Skin of body (tissue), 1 donor: ENCODE measurements at regions not wholly inside any gene's neighbourhood (a gene's known extent, or its start where the extent isn't known, plus 50 kb on each side); places are given as distances from the start of the nearest gene placed in this dataset.

Experiments used
- DNase-seq: peaks from one replicate; lab custom pipeline; 2025; lab: John Stamatoyannopoulos, UW

DNA sequence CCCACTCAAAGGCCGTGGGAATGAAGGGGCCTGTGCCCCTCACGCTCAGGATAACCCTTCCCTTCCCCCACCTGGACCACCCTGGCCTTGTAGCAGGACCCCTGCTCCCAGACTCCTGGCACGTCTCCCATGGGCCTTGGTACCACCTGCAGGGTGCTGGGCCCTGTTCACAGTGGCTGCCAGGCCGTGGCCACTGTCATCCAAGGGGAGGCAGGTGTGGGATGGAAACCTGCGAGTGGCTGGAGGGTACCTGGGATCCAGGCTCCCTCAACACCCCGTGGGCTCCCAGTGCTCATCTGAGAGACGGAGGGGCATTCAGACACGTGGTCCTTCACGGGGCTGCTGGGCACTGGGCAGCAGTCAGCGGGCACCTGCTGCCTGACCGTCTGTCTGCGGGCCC lies 75.6 kb upstream of the CIBAR2 start:
- DNase-seq = no peak

DNA sequence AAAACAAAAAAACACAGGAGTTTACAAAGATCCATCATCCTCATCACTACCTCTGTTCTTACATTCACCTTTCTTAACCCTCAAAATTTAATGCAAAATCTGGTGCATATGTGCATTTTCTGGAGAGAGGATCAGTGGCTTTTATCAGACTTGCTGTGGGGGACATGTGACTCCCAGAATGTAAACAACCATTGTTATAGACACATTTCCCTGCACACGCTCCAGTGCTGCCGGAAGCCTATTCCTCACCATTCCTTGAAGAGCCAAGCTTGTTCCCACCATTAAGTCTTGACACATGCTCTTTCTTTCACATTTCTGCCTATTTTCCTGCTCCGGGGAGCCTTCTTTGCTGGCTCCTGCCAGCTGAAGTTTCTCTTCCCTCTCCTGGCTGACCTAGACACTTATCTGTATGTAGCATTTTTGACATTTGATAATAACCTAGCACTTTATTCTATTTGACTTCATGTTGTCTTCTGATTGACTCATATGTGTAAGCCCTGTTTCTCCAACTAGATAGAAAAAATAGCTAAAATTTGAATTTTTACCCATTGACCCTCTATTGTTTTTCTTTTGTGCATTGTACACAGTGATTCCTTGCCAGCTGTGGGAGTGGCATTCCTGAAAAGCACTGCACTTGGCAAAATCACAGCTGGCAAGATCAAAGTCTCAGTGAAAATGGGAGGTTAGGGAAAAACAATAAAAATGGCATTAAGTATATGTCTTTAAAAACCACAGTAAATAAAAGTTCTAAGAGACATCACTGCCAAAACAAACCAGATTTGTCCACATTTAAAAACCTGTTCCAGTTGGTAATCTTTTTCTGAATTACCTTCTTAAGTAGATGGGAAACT lies 76.8 kb upstream of the CIBAR2 start:
- no peak for DNase-seq

DNA sequence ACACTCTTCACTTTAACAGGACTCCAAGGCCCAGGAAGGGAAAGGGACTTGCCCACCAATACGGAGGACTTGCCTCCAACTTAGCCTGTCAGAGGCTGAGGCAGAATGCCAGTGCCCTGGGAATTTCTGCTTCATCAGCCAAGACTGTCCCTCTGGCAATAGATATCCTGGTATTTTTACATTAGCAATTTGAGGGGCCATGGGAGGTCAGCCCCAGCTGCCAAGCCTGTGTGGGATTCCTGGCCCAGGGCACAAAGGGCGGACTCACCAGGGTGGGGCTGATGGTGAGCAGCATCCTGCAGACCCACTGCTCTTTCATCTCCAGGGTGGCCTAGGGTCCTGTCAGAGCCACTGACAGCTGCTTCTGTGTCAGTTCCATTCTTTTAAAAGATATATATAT lies 78.3 kb upstream of the CIBAR2 start:
- DNase-seq = no peak

DNA sequence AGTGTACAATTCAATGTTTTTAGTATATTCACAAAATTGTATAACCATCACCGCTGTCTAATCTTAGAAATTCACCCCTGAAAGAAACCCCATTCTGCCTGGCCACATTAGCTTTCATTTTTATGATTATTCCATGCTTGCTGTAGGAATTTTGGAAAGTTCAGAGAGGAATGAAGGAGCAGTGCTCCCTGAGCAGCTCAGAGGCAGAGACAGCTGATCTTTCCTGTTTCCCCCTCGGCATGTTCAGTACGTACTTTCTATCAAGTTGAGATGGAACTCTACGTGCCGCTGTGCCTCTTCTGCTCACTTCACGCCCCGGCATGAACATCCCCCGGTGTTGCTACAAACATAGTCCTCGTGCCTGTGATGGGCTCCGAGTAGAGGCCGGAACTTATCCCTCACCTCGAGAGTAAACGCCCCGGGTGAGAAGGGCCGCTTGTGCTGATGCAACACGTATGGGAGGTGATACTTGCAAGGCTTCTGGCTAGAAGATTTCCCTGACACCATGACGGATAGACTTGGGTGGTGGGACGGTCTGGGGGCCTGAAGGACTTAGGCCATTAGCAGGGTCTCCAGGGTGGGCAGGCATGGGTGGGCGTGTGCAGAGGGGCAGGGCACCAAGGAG lies 79.2 kb upstream of the CIBAR2 start:
- DNase-seq = no peak

DNA sequence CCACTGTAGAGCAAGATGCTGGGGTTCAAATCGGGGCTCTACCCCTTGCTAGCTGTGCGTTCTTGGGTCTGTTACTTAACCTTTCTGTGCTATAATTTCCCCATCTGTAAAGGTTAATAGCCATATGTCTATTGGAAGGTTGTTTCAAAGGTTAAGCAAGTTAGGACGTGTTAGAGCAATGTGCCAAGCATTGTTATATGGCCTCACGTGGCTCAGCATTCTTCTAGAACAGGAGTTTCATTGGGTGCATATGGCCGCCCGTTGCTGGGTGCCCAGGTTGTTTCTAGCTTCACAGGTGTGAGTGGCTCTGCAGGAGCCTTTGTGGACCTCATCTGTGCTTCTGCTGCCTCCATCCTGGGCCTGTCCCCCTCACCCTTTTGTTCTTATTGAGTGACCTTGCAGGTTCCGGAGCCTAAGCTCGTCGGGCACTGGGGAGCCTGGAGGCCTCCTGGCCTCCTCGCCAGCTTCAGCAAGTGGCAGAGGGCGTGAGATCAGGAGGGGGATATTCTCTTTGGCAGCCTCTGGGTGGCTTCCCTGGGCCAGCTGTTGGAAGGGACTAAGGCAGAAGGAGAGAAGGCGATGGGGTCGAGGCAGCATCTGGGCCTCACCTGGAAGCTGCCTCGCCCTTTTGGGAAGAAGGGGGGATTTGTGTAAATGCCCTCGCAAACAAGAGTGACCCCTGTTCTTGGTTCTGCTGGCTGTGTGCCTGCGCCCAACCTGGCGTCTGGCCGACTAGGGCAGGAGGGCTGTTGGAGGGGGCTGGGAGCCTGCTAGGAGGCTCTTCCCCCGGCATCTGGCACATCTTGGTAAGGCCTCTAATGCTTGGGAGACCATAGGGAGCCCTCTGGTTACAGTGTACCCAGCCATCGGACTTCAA lies 80.2 kb upstream of the CIBAR2 start:
- no peak for DNase-seq

DNA sequence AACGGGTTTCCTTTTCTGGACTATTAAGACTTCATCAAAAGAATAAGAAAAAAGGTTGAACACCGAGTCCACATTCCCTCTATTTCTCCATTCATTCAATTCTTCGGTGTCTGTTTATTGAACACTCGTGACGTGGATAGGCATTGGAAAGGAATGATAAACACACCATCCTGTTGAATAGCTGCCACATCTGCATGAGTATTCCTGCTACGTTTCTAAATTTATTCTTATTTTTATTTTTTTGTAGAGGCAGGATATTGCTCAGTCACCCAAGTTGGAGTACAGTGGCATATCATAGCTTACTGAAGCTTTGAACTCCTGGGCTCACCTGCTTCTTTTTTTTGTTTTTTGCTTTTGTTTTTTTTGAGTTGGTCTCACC lies 80.8 kb upstream of the CIBAR2 start:
- no peak for DNase-seq

DNA sequence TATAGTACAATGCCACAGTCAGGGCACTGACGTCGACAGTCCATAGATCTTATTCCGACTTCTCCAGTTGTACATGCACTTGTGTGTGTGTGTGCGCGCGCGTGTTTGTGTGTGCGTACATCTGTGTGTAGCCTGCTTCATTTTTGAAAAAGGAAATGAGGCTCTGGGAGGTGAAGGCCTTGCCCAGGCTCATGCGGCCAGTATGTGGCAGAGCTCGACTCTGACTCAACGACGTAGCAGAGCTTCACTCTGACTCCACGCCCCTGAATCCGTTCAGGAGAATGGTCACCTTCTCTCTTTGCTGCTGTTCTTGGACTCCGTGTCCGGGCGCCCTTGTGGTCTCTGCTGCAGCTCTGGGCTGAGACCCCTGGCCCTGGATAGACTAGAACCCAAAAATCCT lies 81.6 kb upstream of the CIBAR2 start:
- DNase-seq = no peak

DNA sequence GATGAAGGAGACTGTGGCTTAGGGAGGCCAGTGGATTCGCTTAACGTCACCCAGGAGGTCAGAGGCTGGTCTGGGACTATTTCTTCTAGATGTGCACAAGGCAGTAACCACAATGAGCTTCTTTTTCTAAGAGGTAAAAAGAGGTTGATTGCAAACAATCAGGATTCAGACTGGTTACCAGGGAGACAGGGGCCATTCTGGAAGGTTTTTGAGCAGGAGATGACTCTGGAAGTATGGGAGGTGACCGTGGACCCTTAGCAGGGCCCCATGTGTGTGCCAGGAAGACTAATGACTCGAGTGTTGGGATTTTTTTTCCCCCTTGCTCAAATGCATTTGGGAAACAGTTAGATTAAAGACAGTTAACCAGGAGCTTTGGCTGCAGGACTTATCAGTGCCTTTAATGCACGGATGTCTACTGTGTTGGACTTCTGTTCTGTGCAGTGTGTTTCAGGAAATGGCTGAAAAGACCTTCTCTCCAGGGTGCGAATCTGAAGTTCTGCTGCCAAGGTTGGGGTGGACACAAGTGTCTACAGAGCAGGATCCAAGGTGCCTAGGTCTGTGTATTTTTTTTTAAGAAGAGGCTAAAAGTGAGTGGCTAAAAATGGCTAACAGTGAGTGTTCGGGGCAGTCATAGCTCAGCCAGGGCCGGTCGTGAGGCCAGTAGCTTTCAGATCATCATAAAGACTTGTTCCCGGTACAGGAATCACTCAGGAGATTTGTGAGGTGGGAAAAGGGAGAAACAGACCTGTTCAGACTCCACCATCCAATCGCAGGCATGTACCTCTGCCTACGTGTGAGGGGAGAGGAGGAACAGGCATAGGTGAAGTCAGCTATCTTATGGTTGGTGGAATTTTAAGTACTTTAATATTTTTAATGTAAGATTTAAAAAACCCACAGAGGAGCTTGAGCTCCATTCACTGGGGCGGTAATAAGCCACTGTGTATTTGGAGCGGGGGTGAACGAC lies 82.3 kb upstream of the CIBAR2 start:
- DNase-seq = no peak

DNA sequence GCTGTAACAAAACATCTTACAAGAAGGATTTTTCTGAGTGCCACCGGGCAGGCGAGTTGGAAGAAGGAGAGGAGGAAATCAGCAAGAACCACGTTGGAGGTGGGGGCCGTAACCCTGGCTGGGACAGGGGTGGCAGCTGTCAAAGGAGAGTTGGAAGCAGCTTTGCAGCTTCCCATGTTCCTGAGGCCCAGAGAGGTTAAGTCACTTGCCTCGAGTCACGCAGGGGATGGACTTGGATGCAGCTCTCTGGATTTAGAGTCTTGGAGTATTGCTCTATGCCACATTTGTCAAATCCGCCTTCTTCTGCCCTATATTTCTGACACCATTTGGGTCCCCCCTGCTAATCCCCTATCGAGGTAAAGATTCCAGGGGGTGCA lies 83.0 kb upstream of the CIBAR2 start:
- DNase-seq = no peak

DNA sequence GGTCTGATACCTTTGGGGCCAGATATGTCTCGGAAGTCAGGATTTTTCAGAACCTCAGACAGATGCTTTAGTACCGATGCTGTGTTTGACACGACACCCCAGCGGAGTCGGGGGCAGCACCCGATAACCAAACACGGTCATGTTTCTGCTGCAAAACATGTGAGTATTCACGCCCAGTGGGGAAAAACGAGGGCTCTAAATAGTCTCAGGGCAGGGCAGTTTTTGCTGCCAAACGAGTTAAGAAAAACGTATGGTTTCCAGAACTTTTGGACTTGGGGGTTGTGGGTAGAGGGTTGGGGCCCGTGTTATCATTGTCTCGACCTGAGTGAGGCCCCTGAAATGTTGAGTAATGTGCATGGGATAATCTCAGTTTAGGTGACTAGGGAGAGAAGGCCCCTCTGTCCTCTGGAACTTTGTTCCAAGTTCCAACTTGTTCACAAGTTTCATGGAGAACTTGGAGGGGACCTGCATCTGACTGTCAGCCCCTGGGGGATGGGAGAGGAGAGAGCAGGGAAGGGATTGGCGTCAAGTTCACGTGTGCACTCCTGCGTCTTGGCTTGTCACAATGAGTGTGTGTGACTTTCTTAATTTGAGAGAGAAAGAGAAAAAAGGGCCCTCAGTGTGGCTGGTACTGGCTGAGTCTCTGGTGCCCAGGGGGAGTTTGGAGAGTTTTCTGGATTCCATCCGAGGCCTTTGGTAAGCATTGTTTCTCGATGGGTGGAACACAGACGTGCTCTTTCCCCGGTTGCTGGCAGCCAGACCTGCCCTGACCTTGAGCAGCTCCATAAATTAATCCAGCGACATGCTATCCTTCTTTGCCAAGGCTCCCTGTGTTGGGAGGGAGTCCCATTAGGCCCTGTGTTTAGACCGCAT lies 83.9 kb upstream of the CIBAR2 start:
- DNase-seq = peak; percentile 30

DNA sequence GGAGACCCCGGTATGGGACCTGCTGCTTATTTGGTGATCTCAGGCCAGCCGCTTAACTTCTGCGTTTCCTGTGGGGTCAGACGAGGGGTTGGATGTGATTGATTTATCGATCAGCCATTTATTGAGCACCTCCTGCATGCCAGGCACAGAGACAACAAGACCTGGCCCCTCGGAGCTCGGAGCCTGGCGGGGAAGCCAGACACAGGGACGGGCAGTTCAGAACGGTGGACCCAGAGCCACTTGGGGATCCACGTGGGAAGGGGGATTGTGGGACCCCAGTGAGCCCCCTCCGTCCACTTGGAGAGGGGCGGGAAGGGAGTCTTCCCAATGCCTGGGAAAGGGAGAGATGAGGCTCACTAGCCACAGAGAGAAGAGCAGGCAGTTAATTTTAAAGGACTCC lies 84.7 kb upstream of the CIBAR2 start:
- DNase-seq = no peak

DNA sequence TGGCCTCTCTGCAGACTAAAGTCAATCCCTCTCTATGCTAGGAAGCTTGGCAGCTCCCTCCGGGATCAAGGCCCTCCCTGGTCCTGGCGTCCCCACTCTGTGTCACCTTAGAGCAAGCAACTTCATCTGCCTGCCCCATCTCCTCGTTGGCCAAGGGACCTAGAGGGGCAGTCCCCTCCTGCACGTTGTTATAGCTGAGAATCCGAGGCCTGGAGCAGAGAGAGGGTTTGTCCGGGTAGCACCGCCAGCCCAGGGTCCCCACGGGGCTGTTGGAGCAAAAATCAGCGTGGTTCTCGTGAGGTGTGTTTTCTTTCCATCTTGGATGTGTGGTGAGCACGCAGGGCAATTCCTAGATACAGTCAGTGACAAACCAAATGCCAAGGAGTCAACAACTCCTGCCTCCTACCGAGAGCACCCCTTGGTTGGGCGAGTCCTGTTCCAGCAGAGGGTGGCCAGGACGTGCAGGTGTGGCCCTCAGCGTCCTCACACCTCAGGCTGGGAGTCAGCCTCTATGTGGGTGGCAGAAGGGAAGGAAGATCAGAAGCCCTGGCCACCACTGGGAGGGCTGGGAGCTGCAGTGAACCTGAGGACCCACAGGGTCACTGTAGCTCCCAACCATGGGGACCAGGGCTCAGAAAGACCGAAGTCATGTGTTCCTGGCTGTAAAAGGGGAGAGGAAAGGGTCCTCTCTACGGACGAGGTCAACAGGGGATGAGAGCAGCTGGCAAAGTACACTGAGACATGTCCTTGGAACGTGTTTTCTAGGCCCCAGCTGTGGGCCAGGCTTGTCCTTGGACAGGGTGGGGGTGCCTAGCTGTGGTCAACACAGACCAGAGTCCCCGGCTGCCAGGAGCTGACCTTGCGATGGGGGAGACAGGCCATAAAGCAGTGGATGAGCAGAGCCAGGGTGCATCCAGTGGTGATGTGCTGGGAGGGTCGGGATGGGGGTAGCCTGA lies 85.6 kb upstream of the CIBAR2 start:
- no peak for DNase-seq

DNA sequence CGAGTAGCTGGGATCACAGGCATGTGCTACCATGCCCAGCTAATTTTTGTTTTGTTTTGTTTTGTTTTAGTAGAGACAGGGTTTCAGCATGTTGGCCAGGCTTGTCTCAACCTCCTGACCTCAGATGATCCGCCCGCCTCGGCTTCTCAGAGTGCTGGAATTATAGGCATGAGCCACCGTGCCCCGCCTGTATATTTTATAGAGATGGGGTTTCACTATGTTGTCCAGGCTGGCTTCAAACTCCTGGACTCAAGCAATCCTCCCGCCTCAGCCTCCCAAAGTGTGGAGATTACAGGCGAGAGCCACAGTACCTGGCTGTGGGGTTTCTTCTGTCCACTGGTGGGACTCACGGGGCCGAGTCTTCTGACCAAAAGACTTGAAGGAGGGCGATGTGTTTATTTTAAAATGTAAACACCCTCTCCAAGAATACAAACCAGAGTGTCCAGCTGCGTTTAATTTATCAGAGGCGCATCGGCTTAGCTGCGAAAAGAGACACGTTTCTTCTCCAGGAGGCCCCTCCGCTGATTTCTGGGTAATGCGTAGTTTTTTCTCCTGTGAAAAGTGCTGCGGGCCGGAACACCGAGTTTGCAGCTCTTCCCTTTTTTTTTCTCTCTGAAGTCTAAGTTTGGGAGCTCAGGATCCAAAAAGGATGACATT lies 86.9 kb upstream of the CIBAR2 start:
- DNase-seq = peak; percentile 65

DNA sequence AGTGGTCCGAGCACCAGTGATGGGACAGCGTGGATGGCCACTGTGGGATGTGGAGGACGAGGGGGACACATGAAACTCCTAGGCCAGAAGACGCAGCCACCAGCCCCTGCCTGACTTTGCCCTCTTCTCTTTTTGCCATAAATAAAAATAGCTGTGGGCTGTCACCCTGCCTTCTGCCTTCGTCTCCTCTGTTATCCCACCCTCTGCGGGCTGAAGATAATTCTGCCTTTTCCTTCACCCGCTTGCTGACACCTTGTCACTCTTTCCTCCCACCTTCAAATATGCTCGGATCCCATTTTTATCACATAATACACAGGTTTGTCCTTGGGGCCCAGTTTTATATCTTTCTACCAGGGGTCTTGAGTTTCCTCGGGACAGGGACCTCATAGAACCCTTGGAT lies 87.6 kb upstream of the CIBAR2 start:
- DNase-seq = no peak

DNA sequence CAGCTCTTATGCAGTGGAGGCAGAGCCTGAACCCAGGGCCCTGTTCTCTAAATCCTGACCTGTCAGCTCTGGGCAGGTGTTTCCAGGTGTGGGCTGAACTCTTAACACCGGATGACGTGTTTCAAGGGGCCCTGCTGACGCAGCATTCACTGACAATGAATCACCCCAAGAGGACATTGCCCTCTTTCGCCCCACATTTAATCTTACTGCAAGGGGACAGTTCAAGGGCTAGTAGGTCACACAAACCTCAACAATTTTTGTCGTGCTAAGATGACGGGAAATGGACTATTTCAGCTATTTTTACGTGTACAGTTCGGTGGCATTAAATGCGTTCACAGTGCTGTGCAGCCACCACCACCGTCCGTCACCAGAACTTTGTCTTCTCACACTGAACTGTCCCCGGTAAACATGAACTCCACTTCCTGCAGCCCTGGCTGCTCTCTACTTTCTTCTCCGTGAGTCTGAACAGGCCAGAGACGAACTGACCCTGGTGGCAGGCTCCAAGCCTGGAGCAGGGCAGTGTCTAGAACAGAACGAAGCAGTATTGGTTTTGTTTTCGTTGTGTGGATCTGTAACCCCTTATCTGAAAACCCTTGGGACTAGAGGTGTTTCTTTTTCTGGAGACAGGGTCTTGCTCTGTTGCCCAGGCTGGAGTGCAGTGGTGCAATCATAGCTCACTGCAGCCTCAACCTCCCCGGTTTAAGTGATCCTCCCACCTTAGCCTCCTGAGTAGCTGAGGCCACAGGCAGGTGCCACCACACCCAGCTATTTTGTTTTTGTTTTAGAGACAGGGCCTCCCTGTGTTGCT lies 88.4 kb upstream of the CIBAR2 start:
- DNase-seq = no peak

DNA sequence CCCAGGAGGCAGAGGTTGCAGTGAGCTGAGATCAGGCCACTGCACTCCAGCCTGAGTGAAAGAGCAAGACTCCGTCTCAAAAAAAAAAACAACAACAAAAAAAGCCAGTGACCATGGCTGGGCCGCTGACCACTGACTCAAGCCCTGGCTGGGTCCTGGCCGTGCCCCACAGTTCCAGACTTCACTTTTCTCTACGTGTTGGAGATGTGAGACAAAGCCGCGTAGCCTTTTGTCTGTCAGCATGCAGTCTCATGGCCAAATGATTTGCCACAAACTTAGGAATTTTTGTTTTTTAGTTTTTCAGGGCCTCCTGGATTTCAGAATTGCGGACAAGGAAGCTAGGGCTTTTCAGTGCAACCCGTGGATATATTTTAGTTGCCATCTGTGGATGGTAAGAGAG lies 89.3 kb upstream of the CIBAR2 start:
- DNase-seq = no peak

DNA sequence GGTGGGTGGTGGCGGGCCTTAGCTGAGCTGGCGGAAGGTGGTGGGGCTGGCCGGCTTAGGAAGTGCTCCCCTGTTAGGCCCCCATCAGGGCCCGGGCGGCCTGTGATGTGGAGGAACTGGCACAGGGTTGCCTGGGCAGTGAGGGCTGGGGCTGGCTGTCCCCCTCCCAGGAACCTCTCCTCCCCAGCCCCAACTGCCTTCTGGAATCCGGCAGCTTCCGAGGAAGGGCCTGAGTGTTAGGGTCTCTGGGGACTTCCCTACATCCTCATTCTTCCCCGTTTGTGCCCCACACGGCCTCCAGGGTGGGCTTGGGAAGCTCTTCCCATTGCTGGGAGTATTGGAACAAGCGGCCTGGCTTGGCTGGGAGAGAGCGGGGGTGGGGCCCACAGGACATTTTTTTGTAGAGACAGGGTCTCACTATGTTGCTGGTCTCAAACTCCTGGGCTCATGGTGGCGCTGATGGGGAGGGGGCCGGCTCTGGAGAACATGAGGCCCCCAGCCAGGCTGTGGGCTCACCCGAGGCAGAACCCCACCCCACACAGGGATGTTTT lies 89.9 kb upstream of the CIBAR2 start:
- DNase-seq = no peak
